ENCODE measurements at regions not wholly inside any gene's neighbourhood (a gene's known extent, or its start where the extent isn't known, plus 50 kb on each side); places are given as distances from the start of the nearest gene placed in this dataset.

- H3K4me3 ChIP-seq (ENCODE audit: low read depth, poor library complexity, severe bottlenecking): no peak overlapping the region
- DNase-seq (ENCODE audit: low spot score in 2 of 2): no peak
- 89 to 97% methylated on average over 1 of the region's 1 CpG for WGBS, 2 donors
- TF ChIP-seq CTCF (IDR thresholded peaks at IDR 0.05) (no peak), POLR2A (IDR thresholded peaks at IDR 0.05) (no peak)
- intact Hi-C loops (cut with DNase I; ENCODE audit: low total_unique reads): no loop called here
These were observed 124.2 kb upstream of the MAST4 start for GRCh38 chr5:66472010-66472409.

GRCh38 chr5:66475731-66476130 is 120.5 kb upstream of the MAST4 start:
- 81 to 88% methylated on average over 4 of the region's 4 CpGs for WGBS, 2 donors
- no peak overlapping the region for H3K4me3 ChIP-seq (ENCODE audit: low read depth, poor library complexity, severe bottlenecking)
- no peak for TF ChIP-seq CTCF (IDR thresholded peaks at IDR 0.05)
- intact Hi-C loops (cut with DNase I; ENCODE audit: low total_unique reads): no loop called here
- no peak for DNase-seq (ENCODE audit: low spot score in 2 of 2)

- intact Hi-C loops (cut with DNase I; ENCODE audit: low total_unique reads): no loop called here
- WGBS, 2 donors: 69 to 77% methylated on average over 2 of the region's 2 CpGs
- no peak for DNase-seq (ENCODE audit: low spot score in 2 of 2)
- TF ChIP-seq CTCF (IDR thresholded peaks at IDR 0.05): no peak
- TF ChIP-seq POLR2A (IDR thresholded peaks at IDR 0.05): no peak
- no peak overlapping the region for H3K4me3 ChIP-seq (ENCODE audit: low read depth, poor library complexity, severe bottlenecking)
These were observed 118.6 kb upstream of the MAST4 start for GRCh38 chr5:66477596-66477995.

- no peak overlapping the region for H3K4me3 ChIP-seq (ENCODE audit: low read depth, poor library complexity, severe bottlenecking)
- DNase-seq (ENCODE audit: low spot score in 2 of 2): no peak
- TF ChIP-seq POLR2A (IDR thresholded peaks at IDR 0.05): no peak
- TF ChIP-seq CTCF (IDR thresholded peaks at IDR 0.05): no peak
- intact Hi-C loops (cut with DNase I; ENCODE audit: low total_unique reads): no loop called here
- 71 to 75% methylated on average over 5 of the region's 5 CpGs for WGBS, 2 donors
These were observed 101.8 kb upstream of the MAST4 start for GRCh38 chr5:66494437-66494836.

- TF ChIP-seq CTCF (IDR thresholded peaks at IDR 0.05) (no peak), POLR2A (IDR thresholded peaks at IDR 0.05) (no peak)
- no peak for DNase-seq (ENCODE audit: low spot score in 2 of 2)
- intact Hi-C loops (cut with DNase I; ENCODE audit: low total_unique reads): no loop called here
- WGBS, 2 donors: 77 to 83% methylated on average over 4 of the region's 4 CpGs
- H3K4me3 ChIP-seq (ENCODE audit: low read depth, poor library complexity, severe bottlenecking): no peak overlapping the region
These were observed 97.4 kb upstream of the MAST4 start for GRCh38 chr5:66498791-66499207.

GRCh38 chr5:66503203-66503789 is 92.9 kb upstream of the MAST4 start:
- WGBS, 2 donors: 95 to 99% methylated on average over 22 to 30 of the region's 30 CpGs
- no peak overlapping the region for H3K4me3 ChIP-seq (ENCODE audit: low read depth, poor library complexity, severe bottlenecking)
- DNase-seq (ENCODE audit: low spot score in 2 of 2): no peak
- intact Hi-C loops (cut with DNase I; ENCODE audit: low total_unique reads): no loop called here
- TF ChIP-seq POLR2A (IDR thresholded peaks at IDR 0.05) (no peak), CTCF (IDR thresholded peaks at IDR 0.05) (no peak)
